ENCODE measurements at regions not wholly inside any gene's neighbourhood (a gene's known extent, or its start where the extent isn't known, plus 50 kb on each side); places are given as distances from the start of the nearest gene placed in this dataset.

DNA sequence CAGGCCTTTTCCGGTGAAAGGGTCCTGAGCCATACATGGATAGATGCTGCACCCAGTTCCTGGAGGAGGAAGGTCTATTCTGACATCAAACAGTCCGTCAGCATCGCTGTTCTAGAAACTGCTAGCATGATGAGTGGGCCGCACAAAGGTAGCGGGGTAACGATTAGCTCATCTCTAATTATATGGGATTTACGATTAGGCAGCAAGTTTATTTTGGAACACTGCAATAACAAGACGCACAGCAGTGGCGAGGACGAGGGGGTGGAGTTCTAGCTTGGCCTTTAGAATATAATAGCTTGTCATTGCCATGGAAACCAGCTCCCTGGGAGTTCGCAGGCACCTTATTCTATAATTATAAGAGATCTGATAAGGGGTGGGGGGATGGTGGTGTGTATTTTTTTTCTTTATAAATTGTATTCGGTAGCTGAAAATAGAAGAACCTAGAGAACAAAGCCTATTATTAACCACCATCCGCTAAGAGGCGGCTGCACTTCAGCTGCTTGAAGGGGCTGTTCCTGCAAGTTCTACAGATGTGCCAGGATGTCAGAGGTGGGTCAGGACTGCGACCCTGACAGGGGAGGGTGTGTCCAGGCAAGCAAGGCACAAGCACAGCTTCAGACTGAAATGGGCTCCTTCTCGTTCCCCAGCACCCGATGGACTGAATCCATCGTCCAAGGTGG, 311.0 kb downstream of the AGTPBP1 start (continued):
- TF ChIP-seq, protein P1, sequence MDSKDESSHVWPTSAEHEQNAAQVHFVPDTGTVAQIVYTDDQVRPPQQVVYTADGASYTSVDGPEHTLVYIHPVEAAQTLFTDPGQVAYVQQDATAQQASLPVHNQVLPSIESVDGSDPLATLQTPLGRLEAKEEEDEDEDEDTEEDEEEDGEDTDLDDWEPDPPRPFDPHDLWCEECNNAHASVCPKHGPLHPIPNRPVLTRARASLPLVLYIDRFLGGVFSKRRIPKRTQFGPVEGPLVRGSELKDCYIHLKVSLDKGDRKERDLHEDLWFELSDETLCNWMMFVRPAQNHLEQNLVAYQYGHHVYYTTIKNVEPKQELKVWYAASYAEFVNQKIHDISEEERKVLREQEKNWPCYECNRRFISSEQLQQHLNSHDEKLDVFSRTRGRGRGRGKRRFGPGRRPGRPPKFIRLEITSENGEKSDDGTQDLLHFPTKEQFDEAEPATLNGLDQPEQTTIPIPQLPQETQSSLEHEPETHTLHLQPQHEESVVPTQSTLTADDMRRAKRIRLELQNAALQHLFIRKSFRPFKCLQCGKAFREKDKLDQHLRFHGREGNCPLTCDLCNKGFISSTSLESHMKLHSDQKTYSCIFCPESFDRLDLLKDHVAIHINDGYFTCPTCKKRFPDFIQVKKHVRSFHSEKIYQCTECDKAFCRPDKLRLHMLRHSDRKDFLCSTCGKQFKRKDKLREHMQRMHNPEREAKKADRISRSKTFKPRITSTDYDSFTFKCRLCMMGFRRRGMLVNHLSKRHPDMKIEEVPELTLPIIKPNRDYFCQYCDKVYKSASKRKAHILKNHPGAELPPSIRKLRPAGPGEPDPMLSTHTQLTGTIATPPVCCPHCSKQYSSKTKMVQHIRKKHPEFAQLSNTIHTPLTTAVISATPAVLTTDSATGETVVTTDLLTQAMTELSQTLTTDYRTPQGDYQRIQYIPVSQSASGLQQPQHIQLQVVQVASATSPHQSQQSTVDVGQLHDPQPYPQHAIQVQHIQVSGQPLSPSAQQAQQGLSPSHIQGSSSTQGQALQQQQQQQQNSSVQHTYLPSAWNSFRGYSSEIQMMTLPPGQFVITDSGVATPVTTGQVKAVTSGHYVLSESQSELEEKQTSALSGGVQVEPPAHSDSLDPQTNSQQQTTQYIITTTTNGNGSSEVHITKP (tag by site-specific recombination; IDR thresholded peaks at IDR 0.05), result peak; percentile 68; the same call in 1 of the 2 replicates
- no peak for TF ChIP-seq ZNF391 (tag by site-specific recombination; IDR thresholded peaks at IDR 0.05; ENCODE audit: borderline replicate concordance, low read depth)
- TF ChIP-seq ZNF324 (tag by site-specific recombination; IDR thresholded peaks at IDR 0.05), result no peak
- no peak for TF ChIP-seq ZFP3 (tag by site-specific recombination; IDR thresholded peaks at IDR 0.05; ENCODE audit: low read depth)
- 0 out of 2 replicates have a peak, but pooled peaks have one; percentile 27 for TF ChIP-seq ZSCAN30 (tag by site-specific recombination; IDR thresholded peaks at IDR 0.05)
- peak; percentile 69 for TF ChIP-seq ZFHX2 (tag by site-specific recombination; conservative IDR thresholded peaks at IDR 0.05)
- no peak for TF ChIP-seq ZNF426 (tag by site-specific recombination; IDR thresholded peaks at IDR 0.05)
- TF ChIP-seq ZNF843 (tag by site-specific recombination; IDR thresholded peaks at IDR 0.05), result peak; percentile 69; the same call in 1 of the 2 replicates
- TF ChIP-seq, protein P2, sequence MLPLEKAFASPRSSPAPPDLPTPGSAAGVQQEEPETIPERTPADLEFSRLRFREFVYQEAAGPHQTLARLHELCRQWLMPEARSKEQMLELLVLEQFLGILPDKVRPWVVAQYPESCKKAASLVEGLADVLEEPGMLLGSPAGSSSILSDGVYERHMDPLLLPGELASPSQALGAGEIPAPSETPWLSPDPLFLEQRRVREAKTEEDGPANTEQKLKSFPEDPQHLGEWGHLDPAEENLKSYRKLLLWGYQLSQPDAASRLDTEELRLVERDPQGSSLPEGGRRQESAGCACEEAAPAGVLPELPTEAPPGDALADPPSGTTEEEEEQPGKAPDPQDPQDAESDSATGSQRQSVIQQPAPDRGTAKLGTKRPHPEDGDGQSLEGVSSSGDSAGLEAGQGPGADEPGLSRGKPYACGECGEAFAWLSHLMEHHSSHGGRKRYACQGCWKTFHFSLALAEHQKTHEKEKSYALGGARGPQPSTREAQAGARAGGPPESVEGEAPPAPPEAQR (tag by site-specific recombination; IDR thresholded peaks at IDR 0.05), result no peak
- no peak for TF ChIP-seq ZNF560 (tag by site-specific recombination; IDR thresholded peaks at IDR 0.05; ENCODE audit: borderline replicate concordance)
- peak; percentile 98 for TF ChIP-seq OSR2 (tag by site-specific recombination; IDR thresholded peaks at IDR 0.05)
- no peak for TF ChIP-seq BCL6B (tag by site-specific recombination; IDR thresholded peaks at IDR 0.05)
- TF ChIP-seq ZFP37 (tag by site-specific recombination; IDR thresholded peaks at IDR 0.05), result no peak
- no peak for TF ChIP-seq REST (tag by site-specific recombination; IDR thresholded peaks at IDR 0.05)
- no peak for TF ChIP-seq TCF7L2 (IDR thresholded peaks at IDR 0.05; ENCODE audit: borderline replicate concordance, low read depth, low read length)
- TF ChIP-seq ZNF791 (tag by site-specific recombination; IDR thresholded peaks at IDR 0.05), result no peak
- no peak for TF ChIP-seq ZNF600 (tag by site-specific recombination; IDR thresholded peaks at IDR 0.05)
- TF ChIP-seq ZNF558 (tag by site-specific recombination; IDR thresholded peaks at IDR 0.05), result peak; percentile 31; the same call in 1 of the 2 replicates
- peak; percentile 23; the same call in 1 of the 2 replicates for TF ChIP-seq KLF10 (tag by site-specific recombination; IDR thresholded peaks at IDR 0.05)
- 0 out of 2 replicates have a peak, but pooled peaks have one; percentile 42 for TF ChIP-seq ZBTB17 (tag by site-specific recombination; IDR thresholded peaks at IDR 0.05)
- no peak for TF ChIP-seq HIC1 (tag by site-specific recombination; IDR thresholded peaks at IDR 0.05)
- TF ChIP-seq, protein P3, sequence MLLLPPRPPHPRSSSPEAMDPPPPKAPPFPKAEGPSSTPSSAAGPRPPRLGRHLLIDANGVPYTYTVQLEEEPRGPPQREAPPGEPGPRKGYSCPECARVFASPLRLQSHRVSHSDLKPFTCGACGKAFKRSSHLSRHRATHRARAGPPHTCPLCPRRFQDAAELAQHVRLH (tag by site-specific recombination; IDR thresholded peaks at IDR 0.05), result no peak
- TF ChIP-seq ZNF398 (tag by site-specific recombination; IDR thresholded peaks at IDR 0.05), result peak; percentile 48; the same call in 1 of the 2 replicates
- TF ChIP-seq FEZF1 (tag by site-specific recombination; IDR thresholded peaks at IDR 0.05), result peak; percentile 69; the same call in 1 of the 2 replicates
- no peak for TF ChIP-seq MZF1 (tag by site-specific recombination; IDR thresholded peaks at IDR 0.05; ENCODE audit: borderline replicate concordance)
